ENCODE measurements at regions not wholly inside any gene's neighbourhood (a gene's known extent, or its start where the extent isn't known, plus 50 kb on each side); places are given as distances from the start of the nearest gene placed in this dataset.
"Not testable (repeated sequence)": the region's sequence is repeated elsewhere in the genome, so short reads cannot be mapped to it uniquely, and the experiment has no call there.

- ATAC-seq (ENCODE audit: insufficient number of reproducible peaks, low FRiP score, low read depth); H3K4me3 ChIP-seq; H3K27me3 ChIP-seq (replicated peaks; ENCODE audit: insufficient read depth); DNase-seq (ENCODE audit: low spot score); H3K9me3 ChIP-seq; H3K36me3 ChIP-seq; H3K27ac ChIP-seq; H3K4me1 ChIP-seq (ENCODE audit: control insufficient read depth in 1 of 2, low read depth in 2 of 2): not testable (repeated sequence)
Observed at GRCh38 chr1:176396604-176397395, 66.2 kb upstream of the PAPPA2 start.

GRCh38 chr1:176391621-176392020, 71.4 kb upstream of the PAPPA2 start:
- ATAC-seq (ENCODE audit: insufficient number of reproducible peaks, low FRiP score, low read depth) (no peak), DNase-seq (ENCODE audit: low spot score) (no peak)
- Histone ChIP-seq H3K27me3 (replicated peaks; ENCODE audit: insufficient read depth) (no peaks in the 10 kb centered on the region), H3K9me3 (no peaks in the 10 kb centered on the region), H3K27ac (no peak overlapping the region), H3K4me1 (ENCODE audit: control insufficient read depth in 1 of 2, low read depth in 2 of 2) (no peaks in the 10 kb centered on the region), H3K4me3 (no peak overlapping the region), H3K36me3 (no peaks in the 10 kb centered on the region)
- no peak for TF ChIP-seq CTCF (IDR thresholded peaks at IDR 0.05)

GRCh38 chr1:176384841-176385240, 78.1 kb upstream of the PAPPA2 start:
- no peaks in the 10 kb centered on the region for H3K27me3 ChIP-seq (replicated peaks; ENCODE audit: insufficient read depth)
- no peak overlapping the region for H3K4me3 ChIP-seq
- TF ChIP-seq CTCF (IDR thresholded peaks at IDR 0.05) = no peak
- DNase-seq (ENCODE audit: low spot score) (no peak), ATAC-seq (ENCODE audit: insufficient number of reproducible peaks, low FRiP score, low read depth) (no peak)
- H3K9me3 ChIP-seq = no peaks in the 10 kb centered on the region
- no peaks in the 10 kb centered on the region for H3K36me3 ChIP-seq
- no peak overlapping the region for H3K27ac ChIP-seq
- no peaks in the 10 kb centered on the region for H3K4me1 ChIP-seq (ENCODE audit: control insufficient read depth in 1 of 2, low read depth in 2 of 2)

- H3K4me1 ChIP-seq (ENCODE audit: control insufficient read depth in 1 of 2, low read depth in 2 of 2) = no peaks in the 10 kb centered on the region
- no peak overlapping the region for H3K4me3 ChIP-seq
- ATAC-seq (ENCODE audit: insufficient number of reproducible peaks, low FRiP score, low read depth) (no peak), DNase-seq (ENCODE audit: low spot score) (no peak)
- no peaks in the 10 kb centered on the region for H3K27me3 ChIP-seq (replicated peaks; ENCODE audit: insufficient read depth)
- no peak for TF ChIP-seq CTCF (IDR thresholded peaks at IDR 0.05)
- H3K9me3 ChIP-seq = no peaks in the 10 kb centered on the region
- no peak overlapping the region for H3K27ac ChIP-seq
- no peaks in the 10 kb centered on the region for H3K36me3 ChIP-seq
Observed at GRCh38 chr1:176382163-176382562, 80.8 kb upstream of the PAPPA2 start.

- no peak for ATAC-seq (ENCODE audit: insufficient number of reproducible peaks, low FRiP score, low read depth)
- DNase-seq (ENCODE audit: low spot score) = no peak
Observed at GRCh38 chr1:176379626-176380339, 83.2 kb upstream of the PAPPA2 start.

More at GRCh38 chr1:176379626-176380339, 83.2 kb upstream of the PAPPA2 start:
- H3K27me3 ChIP-seq (replicated peaks; ENCODE audit: insufficient read depth) = no peaks in the 10 kb centered on the region
- TF ChIP-seq CTCF (IDR thresholded peaks at IDR 0.05) = no peak
- H3K36me3 ChIP-seq = no peaks in the 10 kb centered on the region
- no peaks in the 10 kb centered on the region for H3K4me1 ChIP-seq (ENCODE audit: control insufficient read depth in 1 of 2, low read depth in 2 of 2)
- no peak overlapping the region for H3K27ac ChIP-seq
- H3K9me3 ChIP-seq = no peaks in the 10 kb centered on the region
- no peak overlapping the region for H3K4me3 ChIP-seq

Data from thoracic aorta (tissue), 2 donors.